ENCODE measurements at regions not wholly inside any gene's neighbourhood (a gene's known extent, or its start where the extent isn't known, plus 50 kb on each side); places are given as distances from the start of the nearest gene placed in this dataset.
"Not testable (repeated sequence)": the region's sequence is repeated elsewhere in the genome, so short reads cannot be mapped to it uniquely, and the experiment has no call there.

- DNase-seq (no peak), ATAC-seq (no peak)
- H3K4me3 Mint-ChIP-seq: no peak overlapping the region
- peaks cover 7 to 9% of the 10 kb centered on the region in 2 donors for H3K9me3 Mint-ChIP-seq
- H3K27me3 Mint-ChIP-seq: no peaks in the 10 kb centered on the region
- peak overlapping the region in 1 of 2 donors; percentile 2 for H3K27ac Mint-ChIP-seq
- no peaks in the 10 kb centered on the region for H3K4me1 Mint-ChIP-seq
Observed at GRCh38 chr3:165920984-165921383, 83.8 kb upstream of the BCHE start.

GRCh38 chr3:165919284-165919683 is 82.1 kb upstream of the BCHE start:
- ATAC-seq: no peak

GRCh38 chr3:165918657-165918979 is 81.4 kb upstream of the BCHE start:
- no peak overlapping the region for H3K27ac Mint-ChIP-seq
- H3K4me1 Mint-ChIP-seq: no peaks in the 10 kb centered on the region
- no peaks in the 10 kb centered on the region for H3K27me3 Mint-ChIP-seq
- DNase-seq (no peak), ATAC-seq (no peak)
- H3K9me3 Mint-ChIP-seq: peaks cover 7 to 23% of the 10 kb centered on the region in 2 donors
- H3K4me3 Mint-ChIP-seq: no peak overlapping the region

More at GRCh38 chr3:165919284-165919683, 82.1 kb upstream of the BCHE start:
- no peak for DNase-seq
- peaks cover 7 to 21% of the 10 kb centered on the region in 2 donors for H3K9me3 Mint-ChIP-seq
- no peaks in the 10 kb centered on the region for H3K27me3 Mint-ChIP-seq
- no peak overlapping the region for H3K4me3 Mint-ChIP-seq
- H3K27ac Mint-ChIP-seq: no peak overlapping the region
- no peaks in the 10 kb centered on the region for H3K4me1 Mint-ChIP-seq

- not testable (repeated sequence) for H3K27me3 Mint-ChIP-seq, DNase-seq, H3K4me3 Mint-ChIP-seq, ATAC-seq, H3K27ac Mint-ChIP-seq, H3K4me1 Mint-ChIP-seq
- H3K9me3 Mint-ChIP-seq: peaks cover 7 to 23% of the 10 kb centered on the region in 2 donors
Observed at GRCh38 chr3:165917938-165918656, 80.9 kb upstream of the BCHE start.

GRCh38 chr3:165915104-165915503 is 77.9 kb upstream of the BCHE start:
- H3K4me1 Mint-ChIP-seq, H3K27ac Mint-ChIP-seq, H3K4me3 Mint-ChIP-seq, ATAC-seq, DNase-seq, H3K27me3 Mint-ChIP-seq: not testable (repeated sequence)
- H3K9me3 Mint-ChIP-seq: peaks cover 7 to 23% of the 10 kb centered on the region in 2 donors

GRCh38 chr3:165903885-165904630 is 66.8 kb upstream of the BCHE start:
- ATAC-seq: no peak
- no peak for DNase-seq
- Mint-ChIP-seq H3K27me3 (no peaks in the 10 kb centered on the region), H3K9me3 (peaks cover 9 to 10% of the 10 kb centered on the region in 2 donors), H3K27ac (no peak overlapping the region), H3K4me3 (no peak overlapping the region), H3K4me1 (no peaks in the 10 kb centered on the region)

- Mint-ChIP-seq H3K9me3 (peaks cover 5% of the 10 kb centered on the region in 2 donors), H3K27ac (no peak overlapping the region), H3K4me1 (no peaks in the 10 kb centered on the region), H3K27me3 (no peaks in the 10 kb centered on the region), H3K4me3 (no peak overlapping the region)
- ATAC-seq: no peak
- DNase-seq: no peak
Observed at GRCh38 chr3:165899066-165899465, 61.8 kb upstream of the BCHE start.

GRCh38 chr3:165897137-165897536 is 59.9 kb upstream of the BCHE start:
- Mint-ChIP-seq H3K27ac (no peak overlapping the region), H3K9me3 (no peaks in the 10 kb centered on the region), H3K4me3 (no peak overlapping the region), H3K27me3 (no peaks in the 10 kb centered on the region), H3K4me1 (no peaks in the 10 kb centered on the region)
- DNase-seq (no peak), ATAC-seq (no peak)

- no peaks in the 10 kb centered on the region for H3K4me1 Mint-ChIP-seq
- no peak overlapping the region for H3K4me3 Mint-ChIP-seq
- ATAC-seq (no peak), DNase-seq (no peak)
- no peaks in the 10 kb centered on the region for H3K27me3 Mint-ChIP-seq
- H3K9me3 Mint-ChIP-seq: no peaks in the 10 kb centered on the region
- H3K27ac Mint-ChIP-seq: no peak overlapping the region
Observed at GRCh38 chr3:165895919-165896318, 58.7 kb upstream of the BCHE start.

GRCh38 chr3:165892565-165892964 is 55.3 kb upstream of the BCHE start:
- H3K27me3 Mint-ChIP-seq: no peaks in the 10 kb centered on the region
- no peaks in the 10 kb centered on the region for H3K4me1 Mint-ChIP-seq
- no peak overlapping the region for H3K4me3 Mint-ChIP-seq
- H3K27ac Mint-ChIP-seq: no peak overlapping the region
- no peak for DNase-seq
- H3K9me3 Mint-ChIP-seq: no peaks in the 10 kb centered on the region
- ATAC-seq: no peak

Measured in stimulated activated naive CD8-positive, alpha-beta T cell treated with anti-CD3 and anti-CD28 coated beads, Interleukin-15, amount 100 ng/mL, for 72 hours (primary cell).